GM12878 (cell line): ENCODE measurements at regions not wholly inside any gene's neighbourhood (a gene's known extent, or its start where the extent isn't known, plus 50 kb on each side); places are given as distances from the start of the nearest gene placed in this dataset.

Source experiments
- ATAC-seq: fragments of 200-7000 bp; cut with Tn5 transposase; 3 replicates; pipeline ENCODE4 v1.9.1; 2020; ENCODE audit warnings: mild to moderate bottlenecking, moderate library complexity
- BruUV-seq: library from RNA; stranded (reverse); fragments of 400-500 nt; replicated peaks from 2 replicates; lab custom pipeline; 2021; lab: Mats Ljungman, UMichigan
- CTCF ChIA-PET: fragments of 300-600 bp; sonication (Branson Sonifier 250); formaldehyde crosslinking; extraction: SDS; loops from one replicate; lab custom pipeline; 2021; ENCODE audit warnings: inconsistent platforms; lab: Yijun Ruan, JAX
- POLR2A ChIA-PET: fragments of 350-600 bp; formaldehyde crosslinking; extraction: SDS; loops from one replicate; lab custom pipeline; 2021; ENCODE audit warnings: inconsistent platforms; lab: Charles Lee
- RAD21 ChIA-PET: fragments of 300-600 bp; sonication (Branson Sonifier 250); formaldehyde crosslinking; loops from one replicate; lab custom pipeline; 2023; ENCODE audit warnings: antibody characterized with exemption; ENCODE audit not compliant: unreplicated experiment; lab: Charles Lee
- SMC1A ChIA-PET: fragments of 300-600 bp; sonication (Branson Sonifier 250); formaldehyde crosslinking; loops from one replicate; lab custom pipeline; 2023; ENCODE audit not compliant: unreplicated experiment, uncharacterized antibody; lab: Charles Lee
- DNase-seq: peaks from one replicate; pipeline ENCODE4 v3.0.0-alpha.2; 2011; ENCODE audit warnings: low read depth, low spot score
- FAIRE-seq: peaks from 3 replicates; lab custom pipeline; 2011; peaks lifted over from hg19 to GRCh38; lab: Jason Lieb, UNC
- H2AFZ ChIP-seq: 2 replicates; pipeline ENCODE4 v1.6.0; 2011; ENCODE audit warnings: low read depth, low read length, control low read depth; ENCODE audit not compliant: control insufficient read depth
- H3K27ac ChIP-seq: 2 replicates; pipeline ENCODE4 v1.5.1; 2011; ENCODE audit warnings: control low read depth; ENCODE audit not compliant: control insufficient read depth, insufficient read depth
- H3K27me3 ChIP-seq, 2 experiments: replicated peaks in 1 of 2; 2 replicates each; pipeline versions ENCODE4 v1.6.0 to v1.6.1; 2011; ENCODE audit warnings: low read length in 1 of 2; ENCODE audit not compliant: control insufficient read depth in 2 of 2, insufficient read depth in 2 of 2
- H3K36me3 ChIP-seq, 2 experiments: 2 replicates each; pipeline ENCODE4 v1.5.1; 2011; ENCODE audit warnings: low read length in 1 of 2; ENCODE audit not compliant: control insufficient read depth in 2 of 2, insufficient read depth in 2 of 2
- H3K4me1 ChIP-seq: 2 replicates; pipeline ENCODE4 v1.6.1; 2011; ENCODE audit warnings: mild to moderate bottlenecking, low read length, moderate library complexity, mixed read lengths; ENCODE audit not compliant: control insufficient read depth, insufficient read depth
- H3K4me2 ChIP-seq: 2 replicates; pipeline ENCODE4 v1.6.0; 2011; ENCODE audit warnings: control low read depth; ENCODE audit not compliant: control insufficient read depth, insufficient read depth
- H3K4me3 ChIP-seq: fragments of 200-600 bp; sonication (generic); 2 replicates; pipeline ENCODE4 v1.5.1; 2016
- H3K79me2 ChIP-seq: 2 replicates; pipeline ENCODE4 v1.6.0; 2011; ENCODE audit warnings: low read length; ENCODE audit not compliant: control insufficient read depth, insufficient read depth
- H3K9ac ChIP-seq: 2 replicates; pipeline ENCODE4 v1.8.0; 2011; ENCODE audit warnings: low read length, control low read depth, mixed read lengths; ENCODE audit not compliant: control insufficient read depth, insufficient read depth
- H3K9me3 ChIP-seq: replicated peaks from 3 replicates; pipeline ENCODE4 v1.5.1; 2011; ENCODE audit warnings: mild to moderate bottlenecking, low read length; ENCODE audit not compliant: control insufficient read depth, insufficient read depth
- H4K20me1 ChIP-seq: 2 replicates; pipeline ENCODE4 v1.6.0; 2011; ENCODE audit not compliant: control insufficient read depth, insufficient read depth
- BMI1 ChIP-seq: fragments of 450-650 bp; IDR thresholded peaks from 2 replicates; pipeline ENCODE4 v1.6.1; 2016; ENCODE audit warnings: mild to moderate bottlenecking, moderate library complexity, borderline replicate concordance
- CHD2 ChIP-seq: IDR thresholded peaks from 2 replicates; pipeline ENCODE4 v1.6.1; 2011; ENCODE audit warnings: low read depth, low read length, improper control_type of control experiment, borderline replicate concordance
- CTCF ChIP-seq, 3 experiments: IDR thresholded peaks in 2 of 3; conservative IDR thresholded peaks in 1 of 3; 2 replicates each; pipeline ENCODE4 v1.5.1; 2011; ENCODE audit warnings: low read depth in 3 of 3, low read length in 3 of 3, mild to moderate bottlenecking in 3 of 3, control low read depth in 2 of 3, moderate library complexity in 2 of 3, inconsistent platforms in 1 of 3, mixed read lengths in 1 of 3; ENCODE audit not compliant: control insufficient read depth in 2 of 3, insufficient read depth in 1 of 3; ENCODE audit errors: extremely low read depth in 1 of 3
- EGR1 ChIP-seq, 2 experiments: IDR thresholded peaks; 1 replicate in 1 of 2; 2 replicates in 1 of 2; pipeline ENCODE4 v1.6.1; 2011 to 2012; ENCODE audit warnings: low read depth in 2 of 2, low read length in 2 of 2, borderline replicate concordance in 1 of 2, mild to moderate bottlenecking in 1 of 2, moderate library complexity in 1 of 2
- ESRRA ChIP-seq: IDR thresholded peaks from 2 replicates; pipeline ENCODE4 v1.6.1; 2012; ENCODE audit warnings: mild to moderate bottlenecking, low read length, improper control_type of control experiment
- HCFC1 ChIP-seq: fragments of 150-350 bp; IDR thresholded peaks from 2 replicates; pipeline ENCODE4 v1.6.1; 2014; ENCODE audit warnings: low read length
- LARP7 ChIP-seq: fragments of 450-650 bp; IDR thresholded peaks from 2 replicates; pipeline ENCODE4 v1.6.1; 2017; ENCODE audit warnings: mild to moderate bottlenecking
- MLLT1 ChIP-seq: fragments of 450-650 bp; IDR thresholded peaks from 2 replicates; pipeline ENCODE4 v1.6.1; 2016; ENCODE audit warnings: mild to moderate bottlenecking
- MTA3 ChIP-seq: IDR thresholded peaks from 2 replicates; pipeline ENCODE4 v1.6.1; 2012; ENCODE audit warnings: low read length, inconsistent platforms, borderline replicate concordance
- MYC ChIP-seq: IDR thresholded peaks from 2 replicates; pipeline ENCODE4 v1.6.1; 2011; ENCODE audit warnings: mild to moderate bottlenecking, low read length, moderate library complexity, inconsistent platforms; ENCODE audit not compliant: insufficient read depth, insufficient replicate concordance, insufficient read length, severe bottlenecking
- PRDM15 ChIP-seq: fragments of 450-650 bp; formaldehyde crosslinking; IDR thresholded peaks from 2 replicates; pipeline ENCODE4 v1.4.0; 2020; ENCODE audit warnings: mild to moderate bottlenecking, moderate library complexity
- SIN3A ChIP-seq: IDR thresholded peaks from 2 replicates; pipeline ENCODE4 v1.6.1; 2012; ENCODE audit warnings: low read depth, low read length, improper control_type of control experiment
- SMAD1 ChIP-seq: fragments of 450-650 bp; IDR thresholded peaks from 2 replicates; pipeline ENCODE4 v1.6.1; 2018; ENCODE audit warnings: mild to moderate bottlenecking, low read depth; ENCODE audit not compliant: partially characterized antibody
- SRF ChIP-seq, 2 experiments: IDR thresholded peaks; 2 replicates each; pipeline ENCODE4 v1.6.1; 2011; ENCODE audit warnings: low read depth in 2 of 2, low read length in 2 of 2, mild to moderate bottlenecking in 1 of 2, moderate library complexity in 1 of 2
- YBX1 ChIP-seq: fragments of 450-650 bp; IDR thresholded peaks from 2 replicates; pipeline ENCODE4 v1.6.1; 2016; ENCODE audit warnings: antibody characterized with exemption
- ZNF24 ChIP-seq: fragments of 450-650 bp; IDR thresholded peaks from 2 replicates; pipeline ENCODE4 v1.6.1; 2017; ENCODE audit warnings: antibody characterized with exemption, mild to moderate bottlenecking
- WGBS: methylation state at CpG from one replicate; pipeline ENCODE4 v1.1.6; 2016; ENCODE audit warnings: low lambda C conversion rate; ENCODE audit not compliant: insufficient replicate concordance, insufficient coverage; ENCODE audit errors: missing lambda C conversion rate; 5-methylcytosine and 5-hydroxymethylcytosine counted together
- in situ Hi-C: fragments of 300-500 bp; cut with MboI; formaldehyde crosslinking; loops from 9 replicates; pipeline ENCODE4 v1.14.3; 2018; ENCODE audit warnings: mixed read lengths
- intact Hi-C: fragments of 100-400 bp; cut with micrococcal nuclease; formaldehyde crosslinking; loops from one replicate; pipeline ENCODE4 v1.14.2; 2022; ENCODE audit not compliant: unreplicated experiment

GRCh38 chr5:18403141-18403540, 768.9 kb downstream of the TAF11L14 start:
- H3K4me3 ChIP-seq = no peak overlapping the region
- FAIRE-seq = no peak
- no peak overlapping the region for H3K27ac ChIP-seq
- ChIA-PET CTCF (no interaction called here), SMC1A (no interaction called here), RAD21 (no interaction called here), POLR2A (no interaction called here)
- H3K27me3 ChIP-seq = no peaks in the 10 kb centered on the region
- intact Hi-C loops (no loop called here), in situ Hi-C loops (no loop called here)
- no peak for ATAC-seq
- H3K9me3 ChIP-seq = no peaks in the 10 kb centered on the region
- no peak overlapping the region for H2AFZ ChIP-seq
- no peaks in the 10 kb centered on the region for H3K79me2 ChIP-seq
- no peak overlapping the region for H3K9ac ChIP-seq
- no peak overlapping the region for H3K4me2 ChIP-seq
- no peak for TF ChIP-seq SRF (IDR thresholded peaks at IDR 0.05; ENCODE audit: low read depth in 2 of 2, low read length in 2 of 2)
- no peak for TF ChIP-seq ZNF24
- TF ChIP-seq MYC = no peak
- TF ChIP-seq PRDM15 = no peak
- TF ChIP-seq BMI1 = no peak
- no peak for TF ChIP-seq HCFC1
- TF ChIP-seq CHD2 = no peak
- TF ChIP-seq YBX1 = no peak
- no peak for TF ChIP-seq EGR1 (IDR thresholded peaks at IDR 0.05; ENCODE audit: borderline replicate concordance in 1 of 2, low read depth in 2 of 2, low read length in 2 of 2)
- TF ChIP-seq SMAD1 = no peak
- TF ChIP-seq MTA3 = no peak
- TF ChIP-seq LARP7 = no peak
- TF ChIP-seq MLLT1 = no peak
- TF ChIP-seq SIN3A = no peak
- TF ChIP-seq ESRRA = no peak
- TF ChIP-seq CTCF (IDR thresholded peaks at IDR 0.05 in 2 of 3, conservative IDR thresholded peaks at IDR 0.05 in 1 of 3; ENCODE audit: control insufficient read depth in 2 of 3, extremely low read depth in 1 of 3, insufficient read depth in 1 of 3, low read depth in 3 of 3, low read length in 3 of 3) = no peak
- no peaks in the 10 kb centered on the region for H4K20me1 ChIP-seq
- H3K4me1 ChIP-seq = no peaks in the 10 kb centered on the region
- no peaks in the 10 kb centered on the region for H3K36me3 ChIP-seq
- no TSS peak for BruUV-seq
- 0% methylated on average over 1 of the region's 1 CpG for WGBS
- no peak for DNase-seq
